WTC11 (cell line): ENCODE measurements at regions not wholly inside any gene's neighbourhood (a gene's known extent, or its start where the extent isn't known, plus 50 kb on each side); places are given as distances from the start of the nearest gene placed in this dataset.

Source experiments
- CBFB ChIP-seq: sonication (generic); formaldehyde crosslinking; IDR thresholded peaks from 2 replicates; pipeline ENCODE4 v1.8.1; 2022; ENCODE audit warnings: mild to moderate bottlenecking, low read depth, missing genetic modification reagents
- CREM ChIP-seq: sonication (generic); formaldehyde crosslinking; IDR thresholded peaks from 2 replicates; pipeline ENCODE4 v1.8.1; 2022; ENCODE audit warnings: mild to moderate bottlenecking, missing genetic modification reagents, moderate library complexity
- FOXP1 ChIP-seq: sonication (generic); formaldehyde crosslinking; IDR thresholded peaks from 2 replicates; pipeline ENCODE4 v1.8.0; 2022; ENCODE audit warnings: missing genetic modification reagents, mild to moderate bottlenecking, moderate library complexity, borderline replicate concordance
- KAT7 ChIP-seq: sonication (generic); formaldehyde crosslinking; IDR thresholded peaks from 2 replicates; pipeline ENCODE4 v1.8.1; 2023; ENCODE audit warnings: missing genetic modification reagents, mild to moderate bottlenecking, borderline replicate concordance
- PREB ChIP-seq: sonication (generic); formaldehyde crosslinking; IDR thresholded peaks from 2 replicates; pipeline ENCODE4 v1.8.1; 2022; ENCODE audit warnings: mild to moderate bottlenecking, missing genetic modification reagents, moderate library complexity, borderline replicate concordance
- ZNF263 ChIP-seq: sonication (generic); formaldehyde crosslinking; IDR thresholded peaks from 2 replicates; pipeline ENCODE4 v1.8.1; 2022; ENCODE audit warnings: low read depth, mild to moderate bottlenecking, moderate library complexity, missing genetic modification reagents
- TF ChIP-seq, protein P1 (sequence below): fragments of 200-600 bp; IDR thresholded peaks from 2 replicates; pipeline ENCODE4 v1.8.0; 2022; ENCODE audit warnings: antibody characterized with exemption

DNA sequence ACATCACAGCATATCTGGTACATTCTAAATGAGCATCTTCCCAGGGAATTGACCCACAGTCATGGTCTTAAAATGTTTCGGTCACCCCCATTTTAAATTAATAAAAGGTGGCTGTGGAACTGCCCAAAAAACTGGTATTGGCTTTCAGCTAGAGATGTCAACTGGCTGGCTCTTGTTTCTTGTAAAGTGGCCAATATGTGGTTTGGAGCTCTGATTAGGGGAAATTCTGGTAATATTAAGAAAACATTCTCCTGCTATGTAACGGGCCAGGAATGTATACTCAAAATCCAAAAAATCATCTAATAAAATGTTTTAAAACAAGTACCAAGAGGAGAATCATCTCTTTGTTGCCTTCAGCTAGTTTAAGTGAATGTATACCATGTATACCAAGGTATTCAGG lies 62.0 kb upstream of the VCX2 start:
- TF ChIP-seq, protein P1, sequence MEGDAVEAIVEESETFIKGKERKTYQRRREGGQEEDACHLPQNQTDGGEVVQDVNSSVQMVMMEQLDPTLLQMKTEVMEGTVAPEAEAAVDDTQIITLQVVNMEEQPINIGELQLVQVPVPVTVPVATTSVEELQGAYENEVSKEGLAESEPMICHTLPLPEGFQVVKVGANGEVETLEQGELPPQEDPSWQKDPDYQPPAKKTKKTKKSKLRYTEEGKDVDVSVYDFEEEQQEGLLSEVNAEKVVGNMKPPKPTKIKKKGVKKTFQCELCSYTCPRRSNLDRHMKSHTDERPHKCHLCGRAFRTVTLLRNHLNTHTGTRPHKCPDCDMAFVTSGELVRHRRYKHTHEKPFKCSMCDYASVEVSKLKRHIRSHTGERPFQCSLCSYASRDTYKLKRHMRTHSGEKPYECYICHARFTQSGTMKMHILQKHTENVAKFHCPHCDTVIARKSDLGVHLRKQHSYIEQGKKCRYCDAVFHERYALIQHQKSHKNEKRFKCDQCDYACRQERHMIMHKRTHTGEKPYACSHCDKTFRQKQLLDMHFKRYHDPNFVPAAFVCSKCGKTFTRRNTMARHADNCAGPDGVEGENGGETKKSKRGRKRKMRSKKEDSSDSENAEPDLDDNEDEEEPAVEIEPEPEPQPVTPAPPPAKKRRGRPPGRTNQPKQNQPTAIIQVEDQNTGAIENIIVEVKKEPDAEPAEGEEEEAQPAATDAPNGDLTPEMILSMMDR = no peak
- TF ChIP-seq FOXP1 (CRISPR knock-in tag) = no peak
- TF ChIP-seq KAT7 = no peak
- no peak for TF ChIP-seq CREM (CRISPR knock-in tag)
- TF ChIP-seq PREB (CRISPR knock-in tag) = no peak
- no peak for TF ChIP-seq CBFB (CRISPR knock-in tag)
- TF ChIP-seq ZNF263 (CRISPR knock-in tag) = no peak
